Panc1 (cell line): ENCODE measurements at regions not wholly inside any gene's neighbourhood (a gene's known extent, or its start where the extent isn't known, plus 50 kb on each side); places are given as distances from the start of the nearest gene placed in this dataset.

Source experiments
- ATAC-seq: fragments of 200-7000 bp; cut with Tn5 transposase; 2 replicates; pipeline ENCODE4 v1.9.1; 2020; ENCODE audit warnings: mild to moderate bottlenecking, moderate library complexity
- BruUV-seq: library from RNA; stranded (reverse); fragments of 400-500 nt; replicated peaks from 2 replicates; lab custom pipeline; 2021; lab: Mats Ljungman, UMichigan
- CTCF ChIA-PET: fragments of 300-600 bp; sonication (Branson Sonifier 250); formaldehyde crosslinking; loops from one replicate; lab custom pipeline; 2022; ENCODE audit warnings: antibody characterized with exemption; lab: Charles Lee
- POLR2A ChIA-PET: fragments of 300-600 bp; sonication (Branson Sonifier 250); formaldehyde crosslinking; loops from one replicate; lab custom pipeline; 2022; ENCODE audit warnings: antibody characterized with exemption; lab: Charles Lee
- DNase-seq: peaks from one replicate; pipeline ENCODE4 v3.0.0-alpha.2; 2010; ENCODE audit warnings: low read depth, low spot score
- H3K27ac ChIP-seq: 2 replicates; pipeline ENCODE4 v1.5.1; 2011; ENCODE audit warnings: mild to moderate bottlenecking, low read length, inconsistent platforms
- H3K27me3 ChIP-seq: fragments of 200-500 bp; sonication (Bioruptor generic); 2 replicates; pipeline ENCODE4 v1.6.0; 2014; ENCODE audit warnings: low read length, inconsistent platforms; ENCODE audit not compliant: control insufficient read depth, insufficient read depth
- H3K36me3 ChIP-seq: fragments of 200-500 bp; sonication (Bioruptor generic); 2 replicates; pipeline ENCODE4 v1.5.1; 2014; ENCODE audit warnings: inconsistent platforms, mild to moderate bottlenecking, low read length, moderate library complexity; ENCODE audit not compliant: control insufficient read depth, insufficient read depth
- H3K4me1 ChIP-seq: 2 replicates; pipeline ENCODE4 v1.5.1; 2011; ENCODE audit warnings: inconsistent platforms, mild to moderate bottlenecking, low read length, moderate library complexity; ENCODE audit not compliant: control insufficient read depth, insufficient read depth
- H3K4me3 ChIP-seq, 2 experiments: 2 replicates each; pipeline ENCODE4 v1.5.1; 2011 to 2012; ENCODE audit warnings: low read depth in 2 of 2, low read length in 2 of 2, mild to moderate bottlenecking in 2 of 2, inconsistent platforms in 1 of 2, moderate library complexity in 1 of 2
- H3K9me3 ChIP-seq: fragments of 200-500 bp; sonication (Bioruptor generic); 2 replicates; pipeline ENCODE4 v1.5.1; 2014; ENCODE audit warnings: low read depth, mild to moderate bottlenecking, inconsistent platforms, low read length, moderate library complexity; ENCODE audit not compliant: control insufficient read depth, insufficient read depth
- POLR2AphosphoS5 ChIP-seq: IDR thresholded peaks from 2 replicates; pipeline ENCODE4 v1.6.1; 2012; ENCODE audit warnings: mild to moderate bottlenecking, low read depth, low read length, moderate library complexity
- SIN3A ChIP-seq: IDR thresholded peaks from 2 replicates; pipeline ENCODE4 v1.6.1; 2012; ENCODE audit warnings: low read depth, mild to moderate bottlenecking, low read length, moderate library complexity, borderline replicate concordance; ENCODE audit not compliant: insufficient read depth
- TCF7L2 ChIP-seq: IDR thresholded peaks from 2 replicates; pipeline ENCODE4 v1.6.1; 2011; ENCODE audit warnings: mild to moderate bottlenecking, low read depth, low read length, inconsistent platforms
- in situ Hi-C: cut with HindIII; loops from 2 replicates; pipeline ENCODE4 v1.10.0; 2016; ENCODE audit warnings: low sequenced_read_pairs, low pct_unique_long_range_greater_than_20kb
- intact Hi-C: fragments of 100-400 bp; cut with micrococcal nuclease; formaldehyde crosslinking; loops from one replicate; pipeline ENCODE4 v1.10.0; 2022; ENCODE audit not compliant: unreplicated experiment
- TF ChIP-seq, protein P1 (sequence below), 2 experiments: IDR thresholded peaks; 2 replicates each; pipeline ENCODE4 v1.6.1; 2011 to 2012; ENCODE audit warnings: low read depth in 2 of 2, control low read depth in 1 of 2, low read length in 1 of 2, mild to moderate bottlenecking in 1 of 2, moderate library complexity in 1 of 2; ENCODE audit not compliant: insufficient read depth in 1 of 2
- TF ChIP-seq, protein P2 (sequence below): fragments of 450-650 bp; IDR thresholded peaks from 2 replicates; pipeline ENCODE4 v1.5.1; 2017; ENCODE audit warnings: mild to moderate bottlenecking

DNA sequence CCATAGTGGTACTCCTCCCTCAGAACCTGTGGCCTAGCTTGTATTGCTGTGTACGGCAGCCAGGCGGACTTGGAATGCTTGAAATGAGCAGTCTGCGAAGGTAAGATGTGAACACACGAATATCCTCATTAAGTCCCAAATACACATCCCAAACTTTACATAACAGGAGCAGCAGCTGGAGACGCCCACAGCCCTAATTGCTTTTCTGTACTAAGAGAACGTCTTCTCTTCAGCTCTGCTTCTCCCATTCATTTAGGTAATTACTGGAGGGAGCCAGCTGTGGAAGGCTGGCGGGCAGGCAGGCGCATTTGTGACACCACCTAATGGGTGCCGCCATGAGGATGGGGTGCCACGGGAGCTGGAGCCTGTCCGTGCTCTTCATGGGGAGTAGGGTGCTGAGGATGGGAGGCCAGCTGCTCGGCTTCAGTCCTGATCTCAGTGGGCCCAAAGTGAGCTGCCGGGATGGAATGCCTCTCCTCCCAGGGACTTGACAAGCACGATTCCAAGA lies 66.6 kb upstream of the POU3F1 start:
- Histone ChIP-seq H3K9me3 (0 out of 2 replicates have a peak, but pooled peaks cover 3% of the 10 kb centered on the region), H3K4me1 (no peaks in the 10 kb centered on the region), H3K27me3 (no peaks in the 10 kb centered on the region), H3K36me3 (no peaks in the 10 kb centered on the region), H3K4me3 (no peak overlapping the region), H3K27ac (no peak overlapping the region)
- TF ChIP-seq POLR2AphosphoS5, result no peak
- no TSS peak for BruUV-seq
- POLR2A ChIA-PET, result no interaction called here
- CTCF ChIA-PET, result no interaction called here
- no peak for DNase-seq
- intact Hi-C loops (no loop called here), in situ Hi-C loops (no loop called here)
- ATAC-seq, result no peak

DNA sequence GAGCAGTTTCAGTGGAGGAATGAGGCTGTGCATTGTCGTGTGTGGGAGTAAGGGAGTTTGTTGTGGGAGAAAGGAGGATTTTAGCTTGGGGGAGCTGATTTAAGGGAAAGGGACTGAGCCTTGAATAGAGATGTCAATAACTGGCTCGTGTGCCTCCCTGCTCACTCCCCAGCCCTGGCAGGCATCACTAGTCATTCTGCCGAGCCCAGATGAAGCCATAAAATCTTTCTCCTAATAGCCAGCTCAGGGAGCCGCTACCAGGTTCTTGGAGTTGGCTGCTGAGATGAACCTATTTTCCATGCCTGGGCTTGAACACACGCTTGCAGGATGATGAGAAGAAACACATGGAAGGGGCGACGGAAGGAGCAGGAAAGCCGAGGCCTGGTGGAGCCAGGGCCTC lies 65.0 kb upstream of the POU3F1 start:
- no peak for TF ChIP-seq POLR2AphosphoS5
- TF ChIP-seq SIN3A, result no peak
- TF ChIP-seq, protein P1, sequence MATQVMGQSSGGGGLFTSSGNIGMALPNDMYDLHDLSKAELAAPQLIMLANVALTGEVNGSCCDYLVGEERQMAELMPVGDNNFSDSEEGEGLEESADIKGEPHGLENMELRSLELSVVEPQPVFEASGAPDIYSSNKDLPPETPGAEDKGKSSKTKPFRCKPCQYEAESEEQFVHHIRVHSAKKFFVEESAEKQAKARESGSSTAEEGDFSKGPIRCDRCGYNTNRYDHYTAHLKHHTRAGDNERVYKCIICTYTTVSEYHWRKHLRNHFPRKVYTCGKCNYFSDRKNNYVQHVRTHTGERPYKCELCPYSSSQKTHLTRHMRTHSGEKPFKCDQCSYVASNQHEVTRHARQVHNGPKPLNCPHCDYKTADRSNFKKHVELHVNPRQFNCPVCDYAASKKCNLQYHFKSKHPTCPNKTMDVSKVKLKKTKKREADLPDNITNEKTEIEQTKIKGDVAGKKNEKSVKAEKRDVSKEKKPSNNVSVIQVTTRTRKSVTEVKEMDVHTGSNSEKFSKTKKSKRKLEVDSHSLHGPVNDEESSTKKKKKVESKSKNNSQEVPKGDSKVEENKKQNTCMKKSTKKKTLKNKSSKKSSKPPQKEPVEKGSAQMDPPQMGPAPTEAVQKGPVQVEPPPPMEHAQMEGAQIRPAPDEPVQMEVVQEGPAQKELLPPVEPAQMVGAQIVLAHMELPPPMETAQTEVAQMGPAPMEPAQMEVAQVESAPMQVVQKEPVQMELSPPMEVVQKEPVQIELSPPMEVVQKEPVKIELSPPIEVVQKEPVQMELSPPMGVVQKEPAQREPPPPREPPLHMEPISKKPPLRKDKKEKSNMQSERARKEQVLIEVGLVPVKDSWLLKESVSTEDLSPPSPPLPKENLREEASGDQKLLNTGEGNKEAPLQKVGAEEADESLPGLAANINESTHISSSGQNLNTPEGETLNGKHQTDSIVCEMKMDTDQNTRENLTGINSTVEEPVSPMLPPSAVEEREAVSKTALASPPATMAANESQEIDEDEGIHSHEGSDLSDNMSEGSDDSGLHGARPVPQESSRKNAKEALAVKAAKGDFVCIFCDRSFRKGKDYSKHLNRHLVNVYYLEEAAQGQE (IDR thresholded peaks at IDR 0.05; ENCODE audit: insufficient read depth in 1 of 2, low read depth in 2 of 2, low read length in 1 of 2), result no peak
- TF ChIP-seq, protein P2, sequence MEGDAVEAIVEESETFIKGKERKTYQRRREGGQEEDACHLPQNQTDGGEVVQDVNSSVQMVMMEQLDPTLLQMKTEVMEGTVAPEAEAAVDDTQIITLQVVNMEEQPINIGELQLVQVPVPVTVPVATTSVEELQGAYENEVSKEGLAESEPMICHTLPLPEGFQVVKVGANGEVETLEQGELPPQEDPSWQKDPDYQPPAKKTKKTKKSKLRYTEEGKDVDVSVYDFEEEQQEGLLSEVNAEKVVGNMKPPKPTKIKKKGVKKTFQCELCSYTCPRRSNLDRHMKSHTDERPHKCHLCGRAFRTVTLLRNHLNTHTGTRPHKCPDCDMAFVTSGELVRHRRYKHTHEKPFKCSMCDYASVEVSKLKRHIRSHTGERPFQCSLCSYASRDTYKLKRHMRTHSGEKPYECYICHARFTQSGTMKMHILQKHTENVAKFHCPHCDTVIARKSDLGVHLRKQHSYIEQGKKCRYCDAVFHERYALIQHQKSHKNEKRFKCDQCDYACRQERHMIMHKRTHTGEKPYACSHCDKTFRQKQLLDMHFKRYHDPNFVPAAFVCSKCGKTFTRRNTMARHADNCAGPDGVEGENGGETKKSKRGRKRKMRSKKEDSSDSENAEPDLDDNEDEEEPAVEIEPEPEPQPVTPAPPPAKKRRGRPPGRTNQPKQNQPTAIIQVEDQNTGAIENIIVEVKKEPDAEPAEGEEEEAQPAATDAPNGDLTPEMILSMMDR, result no peak
- TF ChIP-seq TCF7L2, result no peak
- no peak for ATAC-seq
- H3K27ac ChIP-seq, result no peak overlapping the region
- H3K27me3 ChIP-seq, result no peaks in the 10 kb centered on the region
- DNase-seq, result no peak
- ChIA-PET CTCF (no interaction called here), POLR2A (no interaction called here)
- no peaks in the 10 kb centered on the region for H3K4me1 ChIP-seq
- BruUV-seq, result no TSS peak
- no peaks in the 10 kb centered on the region for H3K36me3 ChIP-seq
- in situ Hi-C loops (no loop called here), intact Hi-C loops (no loop called here)
- no peak overlapping the region for H3K4me3 ChIP-seq
- H3K9me3 ChIP-seq, result 0 out of 2 replicates have a peak, but pooled peaks cover 3% of the 10 kb centered on the region

DNA sequence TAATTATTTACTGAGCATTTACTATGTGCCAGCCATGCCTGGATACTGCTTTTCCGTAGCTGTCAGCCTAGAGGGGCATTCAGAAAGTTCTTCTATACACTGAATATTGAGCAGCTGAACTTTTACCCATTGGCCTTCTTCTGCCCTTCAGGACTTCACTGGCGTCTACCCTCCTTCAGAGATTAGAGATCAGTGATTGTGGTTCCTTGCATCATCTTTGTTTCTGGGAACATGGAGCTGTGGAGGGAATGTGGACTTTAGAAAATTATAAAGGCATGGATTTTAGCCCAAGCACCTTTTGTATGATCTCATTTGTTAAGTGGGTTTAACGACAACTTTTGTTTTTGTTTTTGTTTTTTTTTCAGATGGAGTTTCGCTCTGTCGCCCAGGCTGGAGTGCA lies 58.7 kb upstream of the POU3F1 start:
- TF ChIP-seq, protein P1 (IDR thresholded peaks at IDR 0.05; ENCODE audit: insufficient read depth in 1 of 2, low read depth in 2 of 2, low read length in 1 of 2), result no peak
- TF ChIP-seq SIN3A (no peak), POLR2AphosphoS5 (no peak), TCF7L2 (no peak)
- TF ChIP-seq, protein P2, result no peak
- no peaks in the 10 kb centered on the region for H3K4me1 ChIP-seq
- POLR2A ChIA-PET, result no interaction called here
- ATAC-seq, result no peak
- in situ Hi-C loops (no loop called here), intact Hi-C loops (no loop called here)
- no peaks in the 10 kb centered on the region for H3K27me3 ChIP-seq
- BruUV-seq, result no TSS peak
- DNase-seq, result no peak
- no peak overlapping the region for H3K27ac ChIP-seq
- CTCF ChIA-PET, result interaction anchor here (0.6 kb wide), 1 partner anchor 289 kb away, joined by 3 read pairs; no protein-coding TSS in a partner anchor
- H3K36me3 ChIP-seq, result no peaks in the 10 kb centered on the region
- H3K4me3 ChIP-seq, result no peak overlapping the region
- 0 out of 2 replicates have a peak, but pooled peaks cover 2% of the 10 kb centered on the region for H3K9me3 ChIP-seq
